Right lung (tissue), 2 donors: ENCODE measurements at regions not wholly inside any gene's neighbourhood (a gene's known extent, or its start where the extent isn't known, plus 50 kb on each side); places are given as distances from the start of the nearest gene placed in this dataset.
A peak's percentile ranks its signal among the peaks of the same experiment; 100 is the strongest.
"Not testable (repeated sequence)": the region's sequence is repeated elsewhere in the genome, so short reads cannot be mapped to it uniquely, and the experiment has no call there.

ENCODE experiments used
- DNase-seq, 2 donors: peaks; one replicate each; pipeline ENCODE4 v3.0.0-alpha.2; 2013

- no peak for DNase-seq
Measured at GRCh38 chr5:15021266-15022046, 149.9 kb upstream of the ANKH start.

GRCh38 chr5:15020736-15021135 lies 149.2 kb upstream of the ANKH start:
- no peak for DNase-seq

DNA sequence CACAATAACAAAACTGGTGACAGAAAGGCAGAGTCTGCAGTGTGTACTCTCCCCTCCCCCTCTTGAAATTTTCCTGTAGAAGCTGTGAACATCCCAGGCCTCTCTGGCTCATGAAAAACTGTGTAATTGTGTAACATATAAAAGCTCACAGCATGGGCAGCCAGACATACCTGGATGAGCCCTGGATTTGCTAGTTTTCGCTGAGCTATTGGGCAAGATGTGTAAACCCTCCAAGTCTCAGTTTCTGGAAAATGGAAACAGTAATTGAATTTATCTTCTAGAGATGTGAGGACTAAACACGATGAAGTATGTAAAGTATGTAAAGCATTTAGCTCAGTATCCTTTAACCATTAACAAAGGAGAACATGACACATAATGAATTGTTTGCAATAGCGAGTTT lies 143.2 kb upstream of the ANKH start:
- DNase-seq: no peak

DNA sequence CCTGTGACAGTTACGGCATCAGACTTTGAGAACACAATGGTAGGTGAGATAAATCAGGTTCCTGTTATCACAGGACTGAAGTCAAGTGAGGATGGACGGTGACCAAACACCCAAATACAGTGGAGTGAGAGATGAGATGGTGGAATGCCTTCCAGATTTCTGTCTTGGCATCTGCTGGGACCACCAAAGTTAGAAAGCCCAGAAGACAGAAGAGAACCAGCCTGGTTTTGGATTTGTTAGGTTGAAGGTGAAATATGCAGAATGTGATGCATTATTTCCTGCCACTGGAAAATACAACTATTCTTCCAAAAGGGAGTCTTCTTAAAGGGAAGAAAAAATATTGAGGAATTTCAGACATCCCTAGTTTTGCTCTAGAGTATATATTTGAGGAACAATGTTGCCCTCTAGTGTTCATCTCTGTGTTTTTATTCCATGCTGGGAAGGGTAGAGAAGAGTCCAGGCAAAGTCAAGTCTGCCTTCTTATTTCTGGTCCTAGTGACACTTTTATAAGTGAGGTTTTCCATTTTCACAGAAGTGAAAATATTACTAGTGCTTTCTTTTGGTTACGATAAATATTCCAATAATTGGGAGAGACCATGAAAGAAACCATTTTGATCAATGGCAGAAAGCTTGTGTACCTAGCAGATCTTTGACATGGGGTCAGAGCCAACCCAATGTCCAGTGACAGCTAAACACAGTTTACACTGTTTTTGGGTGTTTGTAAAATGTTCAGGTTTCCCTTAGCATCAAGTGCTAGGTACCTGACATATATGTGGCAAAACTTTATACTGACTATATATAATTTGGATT lies 142.3 kb upstream of the ANKH start:
- peak in 1 of 2 donors; percentile 34 for DNase-seq

GRCh38 chr5:15012061-15012460 lies 140.5 kb upstream of the ANKH start:
- DNase-seq: no peak

- no peak for DNase-seq
Measured at GRCh38 chr5:15010936-15011335, 139.4 kb upstream of the ANKH start.

DNA sequence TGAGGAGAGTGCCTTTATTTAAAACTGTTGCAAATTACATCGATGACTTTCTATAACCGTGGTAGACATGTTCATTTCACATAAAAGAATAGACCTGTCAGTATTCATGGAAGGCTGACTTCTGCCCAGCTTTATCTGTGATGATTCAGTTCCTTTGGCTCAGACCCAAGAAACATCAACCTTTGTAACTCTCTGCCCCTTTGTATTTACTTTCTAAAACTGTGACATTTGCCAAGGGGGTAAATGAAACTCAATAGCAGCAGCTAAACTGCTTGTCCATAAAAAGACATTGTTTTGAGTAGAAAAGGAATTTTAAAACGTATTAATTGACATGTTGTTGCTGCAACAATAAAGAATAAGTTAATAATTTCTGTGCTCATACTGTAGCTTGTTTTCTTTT lies 137.8 kb upstream of the ANKH start:
- DNase-seq: no peak

GRCh38 chr5:15008921-15009320 lies 137.3 kb upstream of the ANKH start:
- DNase-seq: no peak

- DNase-seq: no peak
Measured at GRCh38 chr5:15008476-15008875, 136.9 kb upstream of the ANKH start.

DNA sequence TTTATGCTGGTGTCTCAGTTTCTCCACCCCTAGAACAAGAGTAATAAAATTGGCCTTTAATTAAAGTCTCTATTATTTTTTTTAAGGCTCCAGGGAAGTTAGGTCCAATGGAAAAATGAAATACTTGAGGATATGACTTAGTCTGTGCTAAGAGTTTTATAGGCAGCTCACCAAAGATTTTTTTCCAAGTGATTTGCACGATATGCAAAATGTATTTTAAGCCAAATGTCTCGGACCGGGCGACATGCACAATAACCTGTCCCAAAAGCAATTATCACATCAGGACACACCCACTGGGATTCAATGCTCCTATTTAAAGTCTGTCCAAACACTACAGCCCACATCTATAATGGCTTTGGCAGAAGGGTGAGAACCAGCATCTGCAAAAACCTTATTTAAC lies 136.1 kb upstream of the ANKH start:
- no peak for DNase-seq

- no peak for DNase-seq
Measured at GRCh38 chr5:15004506-15004905, 132.9 kb upstream of the ANKH start.

GRCh38 chr5:15003511-15003920 lies 131.9 kb upstream of the ANKH start:
- DNase-seq: peak in 1 of 2 donors; percentile 56

DNA sequence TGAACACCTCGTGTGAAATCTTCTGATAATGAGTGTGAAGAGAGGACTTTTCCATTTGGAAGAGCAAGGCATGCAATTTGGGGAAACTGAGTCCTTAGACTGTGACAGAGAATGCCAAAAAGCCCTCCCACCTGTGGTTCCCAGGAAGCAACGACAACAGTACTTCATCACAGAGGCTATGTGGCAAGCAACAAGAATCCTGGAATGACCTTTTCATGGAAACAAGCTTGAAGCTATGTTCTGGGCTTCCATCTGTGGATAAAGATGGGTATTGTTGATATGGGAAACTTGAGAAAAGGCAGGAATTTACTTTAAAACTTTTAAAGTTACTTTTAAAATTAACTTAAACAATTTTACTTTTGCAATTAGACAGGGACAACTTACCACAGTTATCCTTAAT lies 131.2 kb upstream of the ANKH start:
- no peak for DNase-seq

- no peak for DNase-seq
Measured at GRCh38 chr5:15002173-15002572, 130.6 kb upstream of the ANKH start.

DNA sequence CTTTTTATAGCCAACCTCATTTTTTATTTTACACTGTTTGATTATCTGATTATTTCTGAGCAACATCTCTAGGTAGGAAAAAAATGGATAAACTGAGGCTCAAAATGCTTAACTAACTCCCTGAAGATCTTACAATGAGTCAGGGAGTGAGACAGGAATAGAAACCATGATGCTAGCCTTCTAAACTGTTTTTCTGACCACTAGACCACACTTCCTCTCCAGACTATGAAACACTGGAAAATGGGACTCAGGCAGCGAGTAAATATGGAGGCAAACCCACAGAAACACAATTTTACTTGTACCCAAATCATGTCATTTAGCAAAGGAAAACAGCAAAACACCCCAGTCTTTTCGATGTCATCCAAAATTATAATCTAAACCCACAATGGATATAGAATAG lies 129.9 kb upstream of the ANKH start:
- DNase-seq: no peak

DNA sequence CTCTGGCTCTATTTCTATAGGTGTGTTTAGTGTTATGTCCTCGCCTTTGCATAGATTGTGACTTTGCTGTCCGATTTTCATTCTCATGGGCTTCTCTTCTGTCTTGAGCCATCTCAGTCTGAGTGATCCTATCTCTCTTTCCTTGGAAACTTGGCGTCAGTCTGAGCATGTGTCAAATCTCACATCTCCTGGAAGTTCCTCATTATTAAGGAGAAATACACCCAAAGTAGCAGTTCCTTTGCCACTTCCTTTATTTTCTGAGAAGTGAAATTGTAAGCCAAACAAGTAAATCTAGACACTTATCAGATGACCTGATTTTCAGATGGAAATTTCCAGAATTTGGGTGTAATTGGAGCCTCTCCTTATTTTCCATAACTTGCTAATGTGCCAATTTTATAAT lies 126.9 kb upstream of the ANKH start:
- no peak for DNase-seq

DNA sequence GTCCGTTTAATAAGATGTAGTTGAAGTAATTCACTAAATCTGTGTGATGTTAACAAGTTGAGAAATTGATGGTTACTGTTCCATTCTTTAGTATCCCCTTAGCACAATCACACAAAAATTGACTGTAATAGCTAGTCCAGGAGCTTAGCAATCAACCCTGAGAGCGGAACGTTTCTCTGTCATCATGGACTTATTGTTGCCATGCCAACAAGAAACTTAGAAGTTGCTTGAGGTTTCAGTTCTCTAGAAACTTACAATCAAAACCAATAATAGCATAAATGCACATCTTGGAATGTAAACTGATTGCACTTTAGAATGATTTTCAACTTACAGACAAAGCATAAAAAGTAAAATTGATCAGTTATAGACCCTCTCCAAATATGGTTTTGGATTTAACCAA lies 125.4 kb upstream of the ANKH start:
- DNase-seq: no peak

DNA sequence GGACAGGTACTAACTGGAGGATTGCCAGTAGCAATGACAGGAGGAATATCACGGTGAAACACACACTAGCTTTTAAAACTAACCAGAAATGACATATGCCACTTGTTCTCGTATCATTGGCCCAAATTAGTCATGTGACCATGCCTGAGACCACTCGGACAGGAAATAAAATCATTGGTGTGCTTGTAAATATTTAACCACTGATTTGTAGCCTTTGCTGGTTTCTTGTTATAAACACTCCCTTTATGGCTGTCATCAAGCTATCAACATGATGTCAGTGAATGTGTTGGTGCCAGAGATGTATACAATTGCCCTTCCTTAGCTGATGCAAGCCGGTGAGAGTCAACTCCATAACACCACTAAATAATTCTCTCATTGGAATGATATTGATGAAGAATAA lies 123.7 kb upstream of the ANKH start:
- DNase-seq: no peak

- not testable (repeated sequence) for DNase-seq
Measured at GRCh38 chr5:14993459-14994133, 122.0 kb upstream of the ANKH start.

DNA sequence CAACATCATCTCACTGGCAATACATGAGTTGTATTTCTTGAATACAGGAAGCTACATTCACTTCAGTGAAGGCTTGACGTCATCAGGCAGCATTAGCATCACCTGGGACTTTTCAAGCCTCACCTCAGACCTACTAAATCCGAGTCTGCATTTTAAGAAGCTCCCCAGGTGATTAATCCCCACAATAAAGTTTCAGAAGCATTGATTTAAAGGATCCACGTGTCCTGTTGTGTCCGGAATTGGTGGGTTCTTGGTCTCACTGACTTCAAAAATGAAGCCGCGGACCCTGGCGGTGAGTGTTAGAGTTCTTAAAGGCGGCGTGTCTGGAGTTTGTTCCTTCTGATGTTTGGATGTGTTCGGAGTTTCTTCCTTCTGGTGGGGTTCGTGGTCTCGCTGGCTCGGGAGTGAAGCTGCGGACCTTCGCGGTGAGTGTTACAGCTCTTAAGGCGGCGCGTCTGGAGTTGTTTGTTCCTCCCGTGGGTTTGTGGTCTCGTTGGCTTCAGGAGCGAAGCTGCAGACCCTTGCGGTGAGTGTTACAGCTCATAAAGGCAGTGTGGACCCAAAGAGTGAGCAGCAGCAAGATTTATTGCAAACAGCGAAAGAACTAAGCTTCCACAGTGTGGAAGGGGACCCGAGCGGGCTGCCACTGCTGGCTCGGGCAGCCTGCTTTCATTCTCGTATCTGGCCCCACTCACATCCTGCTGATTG lies 121.3 kb upstream of the ANKH start:
- DNase-seq: not testable (repeated sequence)

DNA sequence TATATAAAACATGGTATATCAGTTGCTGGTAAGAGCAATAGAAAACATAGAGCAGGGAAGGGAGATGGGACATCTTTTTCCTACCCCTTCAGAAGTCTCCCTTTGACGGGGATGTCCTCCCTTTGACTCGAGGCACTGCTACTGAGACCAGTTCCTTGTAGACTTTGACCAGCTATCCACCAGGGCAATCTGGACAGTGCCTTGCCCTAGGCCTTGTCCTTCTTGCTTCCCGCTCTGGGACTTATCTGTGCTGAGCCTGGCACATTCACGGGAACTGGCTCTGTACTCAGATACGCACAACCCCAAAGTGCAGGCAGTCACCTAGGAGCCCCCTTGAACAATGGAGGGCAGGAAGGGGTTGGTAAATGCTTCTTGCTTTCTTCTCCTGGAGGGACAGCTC lies 116.6 kb upstream of the ANKH start:
- DNase-seq: no peak

- DNase-seq: no peak
Measured at GRCh38 chr5:14986413-14986812, 114.8 kb upstream of the ANKH start.
